SK-N-SH (cell line): ENCODE measurements at regions not wholly inside any gene's neighbourhood (a gene's known extent, or its start where the extent isn't known, plus 50 kb on each side); places are given as distances from the start of the nearest gene placed in this dataset.

ENCODE experiments used
- CTCF ChIA-PET: fragments of 300-600, 350-600 bp; formaldehyde crosslinking; extraction: SDS; loops from one replicate; lab custom pipeline; 2021; lab: Yijun Ruan, JAX
- POLR2A ChIA-PET: fragments of 350-600 bp; sonication (Branson Sonifier 250); formaldehyde crosslinking; extraction: SDS; loops from one replicate; lab custom pipeline; 2020; ENCODE audit warnings: antibody characterized with exemption, inconsistent platforms; lab: Yijun Ruan, JAX
- DNase-seq: peaks from one replicate; pipeline ENCODE4 v3.0.0; 2012
- H2AFZ ChIP-seq: fragments of 200-600 bp; sonication (generic); 2 replicates; pipeline ENCODE4 v1.8.1; 2016; ENCODE audit warnings: antibody characterized with exemption, mild to moderate bottlenecking, low read depth
- H3F3A ChIP-seq: fragments of 200-600 bp; sonication (generic); replicated peaks from 2 replicates; pipeline ENCODE3; 2016; ENCODE audit warnings: antibody characterized with exemption, mild to moderate bottlenecking; ENCODE audit not compliant: insufficient read depth
- H3K27ac ChIP-seq, 2 experiments: fragments of 200-500 bp in 1 of 2; fragments of 200-600 bp in 1 of 2; sonication (Bioruptor generic) in 1 of 2; sonication (generic), shearing (Covaris generic) in 1 of 2; 2 replicates each; pipeline versions ENCODE4 v1.5.1 to v1.6.1; 2014 to 2016; ENCODE audit warnings: low read depth in 2 of 2, inconsistent platforms in 1 of 2, low read length in 1 of 2, mild to moderate bottlenecking in 1 of 2, mixed read lengths in 1 of 2
- H3K27me3 ChIP-seq: fragments of 200-600 bp; sonication (generic), shearing (Covaris generic); 2 replicates; pipeline ENCODE4 v1.6.1; 2016; ENCODE audit warnings: mixed run types; ENCODE audit not compliant: insufficient read depth
- H3K36me3 ChIP-seq, 2 experiments: fragments of 200-500 bp in 1 of 2; fragments of 200-600 bp in 1 of 2; sonication (Bioruptor generic) in 1 of 2; sonication (generic) in 1 of 2; replicated peaks in 1 of 2; 2 replicates each; pipeline versions ENCODE3 to v1.5.1; 2014 to 2016; ENCODE audit warnings: low read length in 1 of 2, mild to moderate bottlenecking in 1 of 2; ENCODE audit not compliant: insufficient read depth in 2 of 2, control insufficient read depth in 1 of 2
- H3K4me1 ChIP-seq, 2 experiments: fragments of 200-500 bp in 1 of 2; fragments of 200-600 bp in 1 of 2; sonication (Bioruptor generic) in 1 of 2; sonication (generic), shearing (Covaris generic) in 1 of 2; 2 replicates each; pipeline versions ENCODE4 v1.5.1 to v1.6.1; 2014 to 2016; ENCODE audit warnings: low read depth in 1 of 2, low read length in 1 of 2, mixed run types in 1 of 2; ENCODE audit not compliant: insufficient read depth in 2 of 2, control insufficient read depth in 1 of 2
- H3K4me2 ChIP-seq: fragments of 200-600 bp; sonication (generic), shearing (Covaris generic); 2 replicates; pipeline ENCODE4 v1.6.1; 2017; ENCODE audit warnings: mixed run types
- H3K4me3 ChIP-seq, 2 experiments: fragments of 200-500 bp in 1 of 2; fragments of 200-600 bp in 1 of 2; sonication (Bioruptor generic) in 1 of 2; sonication (generic), shearing (Covaris generic) in 1 of 2; 2 replicates each; pipeline versions ENCODE4 v1.5.1 to v1.8.1; 2014 to 2016; ENCODE audit warnings: low read depth in 2 of 2, inconsistent platforms in 1 of 2, low read length in 1 of 2, mild to moderate bottlenecking in 1 of 2, mixed read lengths in 1 of 2, moderate library complexity in 1 of 2
- H3K79me2 ChIP-seq: fragments of 200-600 bp; sonication (generic); 2 replicates; pipeline ENCODE4 v1.8.1; 2017; ENCODE audit warnings: mild to moderate bottlenecking; ENCODE audit not compliant: insufficient read depth
- H3K9ac ChIP-seq: fragments of 200-600 bp; sonication (generic); 2 replicates; pipeline ENCODE4 v1.6.1; 2017; ENCODE audit warnings: mixed run types
- H3K9me2 ChIP-seq: fragments of 200-600 bp; sonication (generic); 2 replicates; pipeline ENCODE4 v1.6.1; 2017; ENCODE audit warnings: mixed run types
- H3K9me3 ChIP-seq: fragments of 200-600 bp; sonication (generic); 2 replicates; pipeline ENCODE4 v1.6.1; 2017; ENCODE audit warnings: mixed run types, mild to moderate bottlenecking, moderate library complexity
- H4K20me1 ChIP-seq: fragments of 200-600 bp; sonication (generic); 2 replicates; pipeline ENCODE4 v1.6.1; 2017; ENCODE audit warnings: mild to moderate bottlenecking, mixed run types; ENCODE audit not compliant: insufficient read depth
- CHD2 ChIP-seq: fragments of 150-350 bp; IDR thresholded peaks from 2 replicates; pipeline ENCODE4 v1.6.1; 2018; ENCODE audit warnings: low read length; ENCODE audit not compliant: partially characterized antibody
- IRF3 ChIP-seq: fragments of 150-350 bp; IDR thresholded peaks from 2 replicates; pipeline ENCODE4 v1.6.1; 2016; ENCODE audit warnings: mild to moderate bottlenecking, low read depth, low read length
- MXI1 ChIP-seq: IDR thresholded peaks from 2 replicates; pipeline ENCODE4 v1.6.1; 2012; ENCODE audit warnings: mild to moderate bottlenecking, low read depth, low read length, improper control_type of control experiment
- NFIC ChIP-seq: IDR thresholded peaks from 2 replicates; pipeline ENCODE4 v1.4.0; 2012; ENCODE audit warnings: borderline replicate concordance
- RCOR1 ChIP-seq: fragments of 150-350 bp; IDR thresholded peaks from 2 replicates; pipeline ENCODE4 v1.6.1; 2017; ENCODE audit warnings: antibody characterized with exemption, low read length
- TCF12 ChIP-seq: IDR thresholded peaks from 2 replicates; pipeline ENCODE4 v1.4.0; 2012
- TEAD4 ChIP-seq: IDR thresholded peaks from 2 replicates; pipeline ENCODE4 v1.4.0; 2012; ENCODE audit warnings: mild to moderate bottlenecking, borderline replicate concordance; ENCODE audit not compliant: insufficient read depth
- USF1 ChIP-seq: IDR thresholded peaks from 2 replicates; pipeline ENCODE4 v1.4.0; 2012; ENCODE audit warnings: low read depth, borderline replicate concordance
- WGBS: methylation state at CpG from one replicate; pipeline ENCODE4 v1.1.6; 2017; ENCODE audit warnings: low lambda C conversion rate; 5-methylcytosine and 5-hydroxymethylcytosine counted together

- TF ChIP-seq TEAD4 (no peak), CHD2 (no peak)
- Histone ChIP-seq H3K4me3 (no peak overlapping the region), H3K36me3 (no peaks in the 10 kb centered on the region), H3K79me2 (no peaks in the 10 kb centered on the region), H3K27me3 (peaks cover 48% of the 10 kb centered on the region; the same call in 1 of the 2 replicates), H4K20me1 (no peaks in the 10 kb centered on the region), H3K9me3 (no peaks in the 10 kb centered on the region), H3F3A (no peaks in the 10 kb centered on the region), H3K9me2 (no peaks in the 10 kb centered on the region), H3K27ac (no peak overlapping the region), H3K4me2 (no peak overlapping the region), H3K9ac (no peak overlapping the region), H2AFZ (no peak overlapping the region), H3K4me1 (no peaks in the 10 kb centered on the region)
- DNase-seq, result no peak
- ChIA-PET POLR2A (no interaction called here), CTCF (no interaction called here)
- WGBS, result 4% methylated on average over 19 of the region's 22 CpGs
Observed at GRCh38 chr5:2300861-2301574, 418.3 kb upstream of the IRX4 start.

GRCh38 chr5:2300421-2300820 lies 417.7 kb upstream of the IRX4 start:
- Histone ChIP-seq H3K9me2 (no peaks in the 10 kb centered on the region), H3K79me2 (no peaks in the 10 kb centered on the region), H4K20me1 (no peaks in the 10 kb centered on the region), H3K4me2 (no peak overlapping the region), H2AFZ (no peak overlapping the region), H3K9me3 (no peaks in the 10 kb centered on the region), H3F3A (no peaks in the 10 kb centered on the region), H3K27me3 (peaks cover 46% of the 10 kb centered on the region; the same call in 1 of the 2 replicates), H3K36me3 (no peaks in the 10 kb centered on the region), H3K4me1 (no peaks in the 10 kb centered on the region), H3K27ac (no peak overlapping the region), H3K9ac (no peak overlapping the region), H3K4me3 (no peak overlapping the region)
- WGBS, result 8% methylated on average over 10 of the region's 11 CpGs
- POLR2A ChIA-PET, result no interaction called here
- CTCF ChIA-PET, result no interaction called here
- TF ChIP-seq TCF12, result no peak
- no peak for TF ChIP-seq MXI1
- TF ChIP-seq IRF3, result no peak
- TF ChIP-seq RCOR1, result no peak
- TF ChIP-seq USF1, result no peak
- TF ChIP-seq NFIC, result no peak
- DNase-seq, result no peak
